NCI-H187 (cell line): ENCODE measurements at regions not wholly inside any gene's neighbourhood (a gene's known extent, or its start where the extent isn't known, plus 50 kb on each side); places are given as distances from the start of the nearest gene placed in this dataset.
"Not testable (repeated sequence)": the region's sequence is repeated elsewhere in the genome, so short reads cannot be mapped to it uniquely, and the experiment has no call there.

Experiments
- DNase-seq, 2 experiments: peaks; one replicate each; lab custom pipeline; 2025; lab: John Stamatoyannopoulos, UW

DNA sequence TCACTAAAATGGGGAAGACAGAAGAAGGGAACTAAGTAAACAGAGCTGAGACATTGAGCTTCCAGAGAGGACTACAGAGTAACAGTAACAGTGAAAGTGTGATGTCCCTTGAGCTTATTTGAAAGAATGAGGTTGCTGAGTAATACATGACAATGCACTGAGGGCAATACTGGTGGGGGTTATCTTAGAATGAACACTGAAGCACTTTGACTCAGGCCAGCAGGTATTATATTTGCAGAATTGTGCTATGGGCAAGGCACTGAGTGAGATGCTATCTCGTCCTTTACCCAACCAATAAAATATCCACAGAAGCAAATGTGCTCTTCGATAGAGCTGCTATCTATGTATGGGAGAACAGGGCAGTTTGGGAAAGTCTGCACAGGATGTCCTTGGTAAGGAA, 133.2 kb downstream of the DISP1 start:
- DNase-seq = no peak

DNA sequence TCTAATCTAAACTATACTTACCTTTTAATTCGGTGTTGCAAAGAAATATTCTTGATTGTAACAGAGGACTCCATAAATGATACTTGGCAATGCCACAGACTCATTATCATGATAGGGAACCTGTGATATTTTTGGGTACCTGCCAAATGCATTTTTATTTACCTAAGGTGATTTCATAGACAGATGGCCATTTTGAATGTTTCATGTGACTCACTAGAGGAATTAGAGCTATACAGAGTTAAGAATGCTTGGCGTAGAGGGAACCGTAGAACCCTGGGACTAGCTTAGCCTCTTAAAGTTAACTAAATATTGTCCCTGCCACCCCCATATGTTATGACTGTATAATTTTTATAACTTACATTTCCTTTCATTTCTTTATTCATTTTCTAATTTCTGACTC, 136.1 kb downstream of the DISP1 start:
- DNase-seq = peak in 1 of 2 experiments; percentile 0

GRCh38 chr1:222953585-222953984, 138.7 kb downstream of the DISP1 start:
- no peak for DNase-seq

DNA sequence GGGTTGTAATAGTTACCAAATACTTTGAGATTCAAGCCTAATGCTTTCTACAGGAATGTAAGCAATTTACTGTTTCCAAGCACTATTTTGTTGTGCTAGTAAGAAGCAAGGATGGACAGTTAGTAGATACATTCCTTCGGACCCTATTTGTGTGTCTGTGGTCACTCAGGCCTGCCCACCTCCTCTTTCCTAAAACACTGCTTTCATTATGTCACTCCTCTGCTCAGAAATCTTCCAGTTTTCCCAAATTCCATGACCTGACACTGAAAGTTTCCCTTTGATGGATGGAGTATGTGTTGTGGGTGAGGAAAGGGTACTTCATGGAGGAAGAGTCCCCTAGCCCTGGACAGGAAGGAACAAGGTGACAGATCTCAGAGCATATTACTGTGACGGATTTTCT, 141.1 kb downstream of the DISP1 start:
- no peak for DNase-seq

- no peak for DNase-seq
Observed at GRCh38 chr1:222956601-222957000, 141.8 kb downstream of the DISP1 start.

- DNase-seq = no peak
Observed at GRCh38 chr1:222967466-222968240, 152.8 kb downstream of the DISP1 start.

- DNase-seq = no peak
Observed at GRCh38 chr1:222970040-222970439, 155.2 kb downstream of the DISP1 start.

GRCh38 chr1:222970711-222971110, 155.9 kb downstream of the DISP1 start:
- DNase-seq = no peak

DNA sequence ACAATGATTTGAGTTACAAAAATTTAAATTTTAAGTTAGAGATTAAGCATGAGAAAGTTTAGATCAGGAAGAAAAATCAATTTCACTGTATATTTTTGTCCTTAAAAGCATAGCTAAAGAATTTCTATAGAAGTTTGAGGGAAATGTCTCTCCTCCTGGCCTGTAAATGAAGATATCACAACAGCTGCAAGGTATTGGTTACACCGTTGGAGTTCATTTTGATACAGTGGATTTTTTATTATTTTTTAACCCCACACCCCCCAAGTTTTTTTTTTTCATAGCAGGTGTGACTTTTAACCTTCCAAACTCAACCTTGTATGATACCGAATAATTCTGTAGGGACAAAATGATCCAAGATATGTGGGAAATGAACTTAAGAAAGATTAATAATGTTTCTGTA, 156.3 kb downstream of the DISP1 start:
- DNase-seq = no peak

- no peak for DNase-seq
Observed at GRCh38 chr1:222973561-222973960, 158.7 kb downstream of the DISP1 start.

DNA sequence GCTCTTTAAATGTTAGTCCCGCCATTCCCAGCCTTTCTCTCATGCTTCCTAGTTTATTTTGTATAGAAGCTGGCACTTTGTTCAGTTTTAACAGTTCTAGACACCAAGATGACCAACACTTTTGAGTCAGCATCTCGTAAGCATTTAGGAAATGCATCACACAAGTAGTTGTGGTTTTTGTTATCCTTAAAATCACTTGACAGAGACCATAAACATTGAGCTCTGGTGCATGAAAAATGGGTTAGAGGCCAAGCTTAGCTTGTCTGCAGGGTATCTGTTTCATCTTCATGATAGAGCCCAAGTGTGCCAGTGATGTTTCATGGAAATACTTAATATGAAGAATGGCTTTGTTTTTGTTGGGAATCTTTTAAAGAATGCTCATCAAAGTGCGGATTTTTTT, 159.7 kb downstream of the DISP1 start:
- no peak for DNase-seq

GRCh38 chr1:222975472-222976122, 160.8 kb downstream of the DISP1 start:
- DNase-seq = no peak

- no peak for DNase-seq
Observed at GRCh38 chr1:222976453-222976852, 161.6 kb downstream of the DISP1 start.

- DNase-seq = not testable (repeated sequence)
Observed at GRCh38 chr1:222977294-222977693, 162.5 kb downstream of the DISP1 start.

GRCh38 chr1:222979561-222979960, 163.5 kb downstream of the TLR5 start:
- DNase-seq = no peak

GRCh38 chr1:222987674-222988076, 155.4 kb downstream of the TLR5 start:
- DNase-seq = no peak

GRCh38 chr1:222989443-222989842, 153.6 kb downstream of the TLR5 start:
- no peak for DNase-seq

- no peak for DNase-seq
Observed at GRCh38 chr1:222991177-222991576, 151.9 kb downstream of the TLR5 start.

DNA sequence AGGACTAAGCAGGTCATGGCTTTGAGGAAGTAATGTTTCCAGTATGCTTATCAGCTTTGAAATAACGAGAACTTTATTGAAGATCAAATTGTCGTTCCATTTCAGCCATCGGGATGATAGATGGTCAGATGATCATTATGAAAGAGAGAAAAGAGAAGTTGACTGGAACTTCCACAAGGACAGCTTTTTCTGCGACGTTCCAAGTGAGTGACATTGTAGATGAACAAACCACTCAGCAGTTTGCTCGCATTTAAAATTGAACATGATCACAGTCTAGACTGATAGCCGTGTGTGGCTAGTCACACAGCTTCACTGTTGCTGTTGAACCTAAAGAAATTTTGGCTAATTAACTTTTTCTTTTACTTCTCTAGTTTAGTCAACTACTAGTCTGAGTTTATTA, 151.1 kb downstream of the TLR5 start:
- no peak for DNase-seq

DNA sequence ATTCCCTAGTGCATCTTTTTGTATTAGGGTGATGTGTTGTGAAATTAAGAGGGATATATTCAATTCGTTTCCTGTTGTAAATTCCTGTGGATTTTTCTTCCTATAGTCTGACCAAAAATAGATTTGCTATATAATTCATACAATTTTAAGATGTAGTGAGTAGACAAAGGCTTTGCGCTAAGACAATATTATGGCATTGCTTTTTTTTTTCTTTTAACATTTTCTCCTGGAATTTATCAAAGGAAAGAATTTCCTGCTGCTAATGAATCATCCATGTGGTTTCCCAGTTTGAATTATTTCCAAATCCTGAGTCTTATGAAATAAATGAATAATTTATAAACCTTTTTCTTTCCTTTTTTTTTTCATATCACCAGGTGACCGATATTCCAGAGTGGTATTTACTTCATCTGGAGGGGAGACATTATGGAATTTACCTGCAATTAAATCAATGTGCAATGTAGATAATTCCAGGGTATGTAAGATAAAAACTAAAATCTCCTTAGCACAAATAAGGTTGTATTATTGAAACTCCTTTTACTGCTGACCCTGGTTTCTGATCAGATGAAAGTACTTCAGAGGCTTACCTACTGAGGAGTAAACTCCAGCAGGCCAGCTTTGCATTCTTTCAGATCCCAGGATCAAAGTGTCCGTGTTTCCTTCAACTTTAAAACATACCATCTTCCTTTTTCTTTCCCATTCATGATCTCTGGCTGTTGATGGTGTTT, 148.4 kb downstream of the TLR5 start:
- DNase-seq = no peak

- DNase-seq = no peak
Observed at GRCh38 chr1:222995236-222995580, 147.8 kb downstream of the TLR5 start.

DNA sequence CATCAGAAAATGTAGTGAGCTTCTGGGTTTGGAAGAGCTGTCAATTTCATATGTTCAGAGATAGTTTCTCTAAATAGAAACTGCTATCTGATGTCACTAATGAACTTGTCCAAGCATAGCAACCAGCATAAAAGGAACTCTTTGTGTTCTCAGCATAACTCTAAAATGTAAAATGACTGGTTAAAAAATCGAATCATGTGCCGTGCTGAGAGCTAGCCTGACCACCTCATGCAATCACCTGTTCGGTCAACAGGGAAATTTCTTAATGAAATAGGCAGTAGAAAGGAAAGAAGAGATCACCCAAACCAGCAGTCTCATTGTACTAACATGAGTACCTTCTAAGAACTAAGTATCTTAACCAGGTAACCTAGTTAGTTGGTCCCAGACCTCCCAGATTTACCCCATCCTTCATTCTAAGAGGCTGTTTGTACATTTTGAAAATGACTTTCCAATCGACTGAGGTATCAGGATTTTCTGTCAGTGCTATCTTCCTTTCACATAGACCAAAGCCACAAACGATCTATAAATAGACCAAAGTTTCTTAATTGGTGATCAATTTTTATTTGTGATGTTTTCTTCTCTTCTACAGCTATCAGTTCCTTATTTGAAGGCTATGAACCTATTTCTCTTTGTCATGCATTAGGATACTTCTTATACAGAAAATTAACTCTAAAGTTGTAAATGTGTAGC, 147.3 kb downstream of the TLR5 start:
- no peak for DNase-seq
